H9 (cell line): ENCODE measurements at regions not wholly inside any gene's neighbourhood (a gene's known extent, or its start where the extent isn't known, plus 50 kb on each side); places are given as distances from the start of the nearest gene placed in this dataset.

ENCODE experiments used
- DNase-seq: peaks from one replicate; pipeline ENCODE4 v3.0.0-alpha.2; 2017
- H2AFZ ChIP-seq: one replicate; pipeline ENCODE4 v1.6.1; 2013; ENCODE audit warnings: mild to moderate bottlenecking, low read length, control low read depth, moderate library complexity
- H2AK5ac ChIP-seq: 2 replicates; pipeline ENCODE4 v1.6.1; 2013; ENCODE audit warnings: low read length, control low read depth, mixed read lengths; ENCODE audit not compliant: insufficient read length
- H2BK120ac ChIP-seq: one replicate; pipeline ENCODE4 v1.6.1; 2013; ENCODE audit warnings: low read depth, mild to moderate bottlenecking, low read length, control low read depth, inconsistent platforms; ENCODE audit not compliant: poor library complexity, severe bottlenecking
- H2BK12ac ChIP-seq: 2 replicates; pipeline ENCODE4 v1.6.1; 2013; ENCODE audit warnings: low read length, control low read depth, mixed read lengths, low read depth; ENCODE audit not compliant: insufficient read length
- H2BK15ac ChIP-seq: 2 replicates; pipeline ENCODE4 v1.6.1; 2013; ENCODE audit warnings: low read depth, low read length, control low read depth
- H2BK20ac ChIP-seq: one replicate; pipeline ENCODE4 v1.6.1; 2013; ENCODE audit warnings: low read depth, mild to moderate bottlenecking, low read length, control low read depth, inconsistent platforms; ENCODE audit not compliant: poor library complexity, severe bottlenecking
- H2BK5ac ChIP-seq: 2 replicates; pipeline ENCODE4 v1.6.1; 2013; ENCODE audit warnings: low read length, control low read depth, mixed read lengths; ENCODE audit not compliant: insufficient read length
- H3K14ac ChIP-seq: 2 replicates; pipeline ENCODE4 v1.6.1; 2013; ENCODE audit warnings: low read length, control low read depth; ENCODE audit not compliant: insufficient read depth
- H3K18ac ChIP-seq: 2 replicates; pipeline ENCODE4 v1.6.1; 2013; ENCODE audit warnings: low read depth, mild to moderate bottlenecking, mixed read lengths, low read length, control low read depth; ENCODE audit not compliant: insufficient read length
- H3K23ac ChIP-seq: 2 replicates; pipeline ENCODE4 v1.6.1; 2013; ENCODE audit warnings: low read length, control low read depth, mixed read lengths, low read depth; ENCODE audit not compliant: insufficient read length
- H3K23me2 ChIP-seq: 2 replicates; pipeline ENCODE4 v1.6.1; 2013; ENCODE audit warnings: low read depth, mild to moderate bottlenecking, mixed read lengths, low read length, control low read depth; ENCODE audit not compliant: insufficient read length, poor library complexity, severe bottlenecking
- H3K27ac ChIP-seq: 2 replicates; pipeline ENCODE4 v1.5.1; 2013; ENCODE audit warnings: low read length, control low read depth, mixed read lengths, low read depth; ENCODE audit not compliant: insufficient read length
- H3K27me3 ChIP-seq: 2 replicates; pipeline ENCODE4 v1.6.1; 2013; ENCODE audit warnings: low read length, control low read depth, inconsistent platforms; ENCODE audit not compliant: insufficient read depth
- H3K4ac ChIP-seq: 2 replicates; pipeline ENCODE4 v1.6.1; 2013; ENCODE audit warnings: low read depth, mild to moderate bottlenecking, control low read depth, inconsistent platforms, low read length, moderate library complexity
- H3K4me1 ChIP-seq: 2 replicates; pipeline ENCODE4 v1.6.1; 2013; ENCODE audit warnings: low read length, control low read depth, inconsistent platforms; ENCODE audit not compliant: insufficient read depth
- H3K4me2 ChIP-seq: 2 replicates; pipeline ENCODE4 v1.6.1; 2013; ENCODE audit warnings: low read length, control low read depth, mixed read lengths; ENCODE audit not compliant: insufficient read length, insufficient read depth
- H3K56ac ChIP-seq: 2 replicates; pipeline ENCODE4 v1.6.1; 2013; ENCODE audit warnings: low read depth, mild to moderate bottlenecking, mixed read lengths, low read length, control low read depth; ENCODE audit not compliant: insufficient read length
- H3K79me1 ChIP-seq: 2 replicates; pipeline ENCODE4 v1.6.1; 2013; ENCODE audit warnings: low read depth, mild to moderate bottlenecking, moderate library complexity, low read length, control low read depth, inconsistent platforms; ENCODE audit not compliant: insufficient read depth, poor library complexity, severe bottlenecking
- H3K79me2 ChIP-seq: 2 replicates; pipeline ENCODE4 v1.6.1; 2013; ENCODE audit warnings: low read length, control low read depth, inconsistent platforms; ENCODE audit not compliant: insufficient read depth
- H3K9ac ChIP-seq: 2 replicates; pipeline ENCODE4 v1.6.1; 2013; ENCODE audit warnings: low read length, control low read depth, mixed read lengths; ENCODE audit not compliant: insufficient read length; ENCODE audit errors: extremely low read depth
- H3K9me3 ChIP-seq: one replicate; pipeline ENCODE4 v1.6.1; 2013; ENCODE audit warnings: low read depth, low read length, inconsistent platforms; ENCODE audit not compliant: control insufficient read depth
- H3T11ph ChIP-seq: one replicate; pipeline ENCODE4 v1.6.1; 2013; ENCODE audit warnings: mild to moderate bottlenecking, low read length, control low read depth, inconsistent platforms
- H4K20me1 ChIP-seq: one replicate; pipeline ENCODE4 v1.6.1; 2013; ENCODE audit not compliant: control insufficient read depth, insufficient read length, insufficient read depth
- H4K5ac ChIP-seq: 2 replicates; pipeline ENCODE4 v1.6.1; 2013; ENCODE audit warnings: low read depth, mild to moderate bottlenecking, mixed read lengths, low read length, control low read depth; ENCODE audit not compliant: insufficient read length
- H4K8ac ChIP-seq: replicated peaks from 2 replicates; pipeline ENCODE4 v1.6.1; 2013; ENCODE audit warnings: low read length, control low read depth, mixed read lengths, low read depth; ENCODE audit not compliant: insufficient read length
- H4K91ac ChIP-seq: 2 replicates; pipeline ENCODE4 v1.6.1; 2013; ENCODE audit warnings: low read depth, mild to moderate bottlenecking, moderate library complexity, mixed read lengths, low read length, control low read depth; ENCODE audit not compliant: insufficient read length
- H3K27ac Mint-ChIP-seq, 3 experiments: 2 replicates in 2 of 3; 3 replicates in 1 of 3; pipeline ENCODE4 v1.8.0; 2020 to 2021; ENCODE audit warnings: mixed read lengths in 3 of 3, mild to moderate bottlenecking in 1 of 3, moderate library complexity in 1 of 3
- H3K27me3 Mint-ChIP-seq: 2 replicates; pipeline ENCODE4 v1.8.0; 2021; ENCODE audit warnings: low read depth, mild to moderate bottlenecking, moderate library complexity, mixed read lengths
- H3K36me3 Mint-ChIP-seq, 3 experiments: 2 replicates in 2 of 3; 3 replicates in 1 of 3; pipeline ENCODE4 v1.8.0; 2020 to 2021; ENCODE audit warnings: low read depth in 3 of 3, mixed read lengths in 3 of 3; ENCODE audit not compliant: insufficient read depth in 1 of 3
- H3K4me1 Mint-ChIP-seq, 2 experiments: 2 replicates each; pipeline ENCODE4 v1.8.0; 2020; ENCODE audit warnings: mixed read lengths in 2 of 2
- H3K4me3 Mint-ChIP-seq, 2 experiments: 2 replicates in 1 of 2; 3 replicates in 1 of 2; pipeline ENCODE4 v1.8.0; 2020 to 2021; ENCODE audit warnings: mild to moderate bottlenecking in 2 of 2, mixed read lengths in 2 of 2, moderate library complexity in 1 of 2
- H3K9me3 Mint-ChIP-seq, 2 experiments: 2 replicates in 1 of 2; 3 replicates in 1 of 2; pipeline ENCODE4 v1.8.0; 2020; ENCODE audit warnings: mild to moderate bottlenecking in 2 of 2, mixed read lengths in 2 of 2, moderate library complexity in 1 of 2
- CTCF ChIP-seq: fragments of 200-600 bp; sonication (generic); conservative IDR thresholded peaks from 3 replicates; pipeline ENCODE4 v1.8.0; 2021; ENCODE audit warnings: antibody characterized with exemption, mild to moderate bottlenecking
- WGBS: extraction: QIAGEN DNeasy Blood & Tissue Kit; methylation state at CpG from one replicate; pipeline ENCODE4 v1.1.7; 2013; ENCODE audit warnings: missing lambda C conversion rate, low lambda C conversion rate, mixed read lengths; ENCODE audit not compliant: insufficient read length; ENCODE audit errors: extremely low coverage; 5-methylcytosine and 5-hydroxymethylcytosine counted together

DNA sequence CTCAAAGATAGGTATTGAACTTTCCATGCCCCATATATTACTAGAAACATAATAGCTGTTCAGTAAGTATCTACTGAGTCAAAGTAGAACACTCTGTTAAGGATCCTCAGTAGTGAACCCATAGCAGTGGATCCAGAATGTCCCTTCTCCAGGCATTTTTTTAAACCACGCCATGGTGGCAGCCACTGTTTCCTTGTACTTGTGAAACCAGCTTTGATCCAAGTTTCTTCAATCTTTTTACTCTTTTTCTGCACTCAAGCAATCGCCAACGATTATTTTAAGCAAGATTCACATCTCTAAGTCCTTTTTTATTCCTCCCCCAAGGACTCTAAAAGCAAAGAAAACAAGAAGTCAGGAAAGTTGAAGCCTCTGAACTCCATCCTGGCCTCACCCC lies 291.2 kb upstream of the SLC14A2 start:
- no CpG with 5 or more reads among the region's 3 CpGs for WGBS
- no peak for DNase-seq
- H2BK12ac ChIP-seq: no peak overlapping the region
- H3T11ph ChIP-seq: no peak overlapping the region
- H3K36me3 Mint-ChIP-seq: no peaks in the 10 kb centered on the region
- H3K79me1 ChIP-seq: no peaks in the 10 kb centered on the region
- no peaks in the 10 kb centered on the region; the same call in 1 of the 2 replicates for H3K27me3 Mint-ChIP-seq
- H3K4me3 Mint-ChIP-seq: no peak overlapping the region
- no peaks in the 10 kb centered on the region for H3K9me3 ChIP-seq
- H3K27ac Mint-ChIP-seq: no peak overlapping the region
- no peak overlapping the region for H2BK120ac ChIP-seq
- H2BK20ac ChIP-seq: no peak overlapping the region
- no peak overlapping the region for H2BK15ac ChIP-seq
- H3K9ac ChIP-seq: no peak overlapping the region
- H3K9me3 Mint-ChIP-seq: no peaks in the 10 kb centered on the region
- no peaks in the 10 kb centered on the region for H3K79me2 ChIP-seq
- no peak overlapping the region for H4K8ac ChIP-seq
- no peak overlapping the region for H2AFZ ChIP-seq
- no peaks in the 10 kb centered on the region for H3K23me2 ChIP-seq
- H3K4me1 Mint-ChIP-seq: peaks cover 11 to 22% of the 10 kb centered on the region in 2 experiments
- H4K5ac ChIP-seq: no peak overlapping the region
- no peak overlapping the region for H2AK5ac ChIP-seq
- no peak overlapping the region for H2BK5ac ChIP-seq
- H3K4ac ChIP-seq: no peak overlapping the region
- H4K20me1 ChIP-seq: no peaks in the 10 kb centered on the region
- no peak overlapping the region for H3K23ac ChIP-seq
- no peaks in the 10 kb centered on the region; the same call in 1 of the 2 replicates for H3K4me1 ChIP-seq
- no peak overlapping the region for H3K56ac ChIP-seq
- H3K18ac ChIP-seq: no peak overlapping the region
- no peak overlapping the region for H3K27ac ChIP-seq
- H4K91ac ChIP-seq: no peak overlapping the region
- H3K4me2 ChIP-seq: no peak overlapping the region
- no peak for TF ChIP-seq CTCF
- no peaks in the 10 kb centered on the region for H3K27me3 ChIP-seq
- no peak overlapping the region for H3K14ac ChIP-seq
